SK-N-SH (cell line): ENCODE measurements at regions not wholly inside any gene's neighbourhood (a gene's known extent, or its start where the extent isn't known, plus 50 kb on each side); places are given as distances from the start of the nearest gene placed in this dataset.

Experiments used
- CTCF ChIA-PET: fragments of 300-600, 350-600 bp; formaldehyde crosslinking; extraction: SDS; loops from one replicate; lab custom pipeline; 2021; lab: Yijun Ruan, JAX
- POLR2A ChIA-PET: fragments of 350-600 bp; sonication (Branson Sonifier 250); formaldehyde crosslinking; extraction: SDS; loops from one replicate; lab custom pipeline; 2020; ENCODE audit warnings: antibody characterized with exemption, inconsistent platforms; lab: Yijun Ruan, JAX
- DNase-seq: peaks from one replicate; pipeline ENCODE4 v3.0.0; 2012
- H2AFZ ChIP-seq: fragments of 200-600 bp; sonication (generic); 2 replicates; pipeline ENCODE4 v1.8.1; 2016; ENCODE audit warnings: antibody characterized with exemption, mild to moderate bottlenecking, low read depth
- H3F3A ChIP-seq: fragments of 200-600 bp; sonication (generic); replicated peaks from 2 replicates; pipeline ENCODE3; 2016; ENCODE audit warnings: antibody characterized with exemption, mild to moderate bottlenecking; ENCODE audit not compliant: insufficient read depth
- H3K27ac ChIP-seq, 2 experiments: fragments of 200-500 bp in 1 of 2; fragments of 200-600 bp in 1 of 2; sonication (Bioruptor generic) in 1 of 2; sonication (generic), shearing (Covaris generic) in 1 of 2; 2 replicates each; pipeline versions ENCODE4 v1.5.1 to v1.6.1; 2014 to 2016; ENCODE audit warnings: low read depth in 2 of 2, inconsistent platforms in 1 of 2, low read length in 1 of 2, mild to moderate bottlenecking in 1 of 2, mixed read lengths in 1 of 2
- H3K27me3 ChIP-seq: fragments of 200-600 bp; sonication (generic), shearing (Covaris generic); 2 replicates; pipeline ENCODE4 v1.6.1; 2016; ENCODE audit warnings: mixed run types; ENCODE audit not compliant: insufficient read depth
- H3K36me3 ChIP-seq, 2 experiments: fragments of 200-500 bp in 1 of 2; fragments of 200-600 bp in 1 of 2; sonication (Bioruptor generic) in 1 of 2; sonication (generic) in 1 of 2; replicated peaks in 1 of 2; 2 replicates each; pipeline versions ENCODE3 to v1.5.1; 2014 to 2016; ENCODE audit warnings: low read length in 1 of 2, mild to moderate bottlenecking in 1 of 2; ENCODE audit not compliant: insufficient read depth in 2 of 2, control insufficient read depth in 1 of 2
- H3K4me1 ChIP-seq, 2 experiments: fragments of 200-500 bp in 1 of 2; fragments of 200-600 bp in 1 of 2; sonication (Bioruptor generic) in 1 of 2; sonication (generic), shearing (Covaris generic) in 1 of 2; 2 replicates each; pipeline versions ENCODE4 v1.5.1 to v1.6.1; 2014 to 2016; ENCODE audit warnings: low read depth in 1 of 2, low read length in 1 of 2, mixed run types in 1 of 2; ENCODE audit not compliant: insufficient read depth in 2 of 2, control insufficient read depth in 1 of 2
- H3K4me2 ChIP-seq: fragments of 200-600 bp; sonication (generic), shearing (Covaris generic); 2 replicates; pipeline ENCODE4 v1.6.1; 2017; ENCODE audit warnings: mixed run types
- H3K4me3 ChIP-seq, 2 experiments: fragments of 200-500 bp in 1 of 2; fragments of 200-600 bp in 1 of 2; sonication (Bioruptor generic) in 1 of 2; sonication (generic), shearing (Covaris generic) in 1 of 2; 2 replicates each; pipeline versions ENCODE4 v1.5.1 to v1.8.1; 2014 to 2016; ENCODE audit warnings: low read depth in 2 of 2, inconsistent platforms in 1 of 2, low read length in 1 of 2, mild to moderate bottlenecking in 1 of 2, mixed read lengths in 1 of 2, moderate library complexity in 1 of 2
- H3K79me2 ChIP-seq: fragments of 200-600 bp; sonication (generic); 2 replicates; pipeline ENCODE4 v1.8.1; 2017; ENCODE audit warnings: mild to moderate bottlenecking; ENCODE audit not compliant: insufficient read depth
- H3K9ac ChIP-seq: fragments of 200-600 bp; sonication (generic); 2 replicates; pipeline ENCODE4 v1.6.1; 2017; ENCODE audit warnings: mixed run types
- H3K9me2 ChIP-seq: fragments of 200-600 bp; sonication (generic); 2 replicates; pipeline ENCODE4 v1.6.1; 2017; ENCODE audit warnings: mixed run types
- H3K9me3 ChIP-seq: fragments of 200-600 bp; sonication (generic); 2 replicates; pipeline ENCODE4 v1.6.1; 2017; ENCODE audit warnings: mixed run types, mild to moderate bottlenecking, moderate library complexity
- H4K20me1 ChIP-seq: fragments of 200-600 bp; sonication (generic); 2 replicates; pipeline ENCODE4 v1.6.1; 2017; ENCODE audit warnings: mild to moderate bottlenecking, mixed run types; ENCODE audit not compliant: insufficient read depth
- ELF1 ChIP-seq: IDR thresholded peaks from 2 replicates; pipeline ENCODE4 v1.4.0; 2012
- EP300 ChIP-seq, 2 experiments: IDR thresholded peaks; 2 replicates each; pipeline versions ENCODE4 v1.4.0 to v1.6.1; 2012; ENCODE audit warnings: borderline replicate concordance in 1 of 2, low read depth in 1 of 2, low read length in 1 of 2
- EZH2phosphoT487 ChIP-seq: fragments of 200-600 bp; sonication (generic); IDR thresholded peaks from 2 replicates; pipeline ENCODE4 v1.6.1; 2017; ENCODE audit warnings: low read depth, mixed run types, mild to moderate bottlenecking, antibody characterized with exemption, moderate library complexity, borderline replicate concordance
- FOSL2 ChIP-seq: IDR thresholded peaks from 2 replicates; pipeline ENCODE4 v1.4.0; 2012; ENCODE audit warnings: low read depth, mild to moderate bottlenecking, moderate library complexity, borderline replicate concordance
- FOXJ3 ChIP-seq: sonication (generic); formaldehyde crosslinking; IDR thresholded peaks from 2 replicates; pipeline ENCODE4 v1.5.1; 2020; ENCODE audit warnings: mild to moderate bottlenecking, missing genetic modification reagents
- FOXM1 ChIP-seq: IDR thresholded peaks from 2 replicates; pipeline ENCODE4 v1.4.0; 2012; ENCODE audit warnings: low read depth, mild to moderate bottlenecking
- GABPA ChIP-seq: IDR thresholded peaks from 2 replicates; pipeline ENCODE4 v1.4.0; 2012; ENCODE audit warnings: low read depth, mild to moderate bottlenecking
- MAX ChIP-seq: IDR thresholded peaks from 2 replicates; pipeline ENCODE4 v1.4.0; 2012; ENCODE audit warnings: low read depth
- MXI1 ChIP-seq: IDR thresholded peaks from 2 replicates; pipeline ENCODE4 v1.6.1; 2012; ENCODE audit warnings: mild to moderate bottlenecking, low read depth, low read length, improper control_type of control experiment
- NFIC ChIP-seq: IDR thresholded peaks from 2 replicates; pipeline ENCODE4 v1.4.0; 2012; ENCODE audit warnings: borderline replicate concordance
- NRF1 ChIP-seq: IDR thresholded peaks from 2 replicates; pipeline ENCODE4 v1.6.1; 2012; ENCODE audit warnings: low read depth, mild to moderate bottlenecking, low read length
- PBX3 ChIP-seq: IDR thresholded peaks from 2 replicates; pipeline ENCODE4; 2012
- POLR2AphosphoS5 ChIP-seq: IDR thresholded peaks from 2 replicates; pipeline ENCODE4 v1.6.1; 2012; ENCODE audit warnings: low read depth, low read length
- RAD21 ChIP-seq: IDR thresholded peaks from 2 replicates; pipeline ENCODE4 v1.6.1; 2012; ENCODE audit warnings: mild to moderate bottlenecking, low read length
- RCOR1 ChIP-seq: fragments of 150-350 bp; IDR thresholded peaks from 2 replicates; pipeline ENCODE4 v1.6.1; 2017; ENCODE audit warnings: antibody characterized with exemption, low read length
- REST ChIP-seq: IDR thresholded peaks from 2 replicates; pipeline ENCODE4 v1.6.1; 2012; ENCODE audit warnings: mild to moderate bottlenecking, low read depth, low read length, moderate library complexity
- RXRA ChIP-seq: IDR thresholded peaks from 2 replicates; pipeline ENCODE4 v1.4.0; 2012; ENCODE audit warnings: low read depth, mild to moderate bottlenecking, borderline replicate concordance
- TEAD4 ChIP-seq: IDR thresholded peaks from 2 replicates; pipeline ENCODE4 v1.4.0; 2012; ENCODE audit warnings: mild to moderate bottlenecking, borderline replicate concordance; ENCODE audit not compliant: insufficient read depth
- WGBS: methylation state at CpG from one replicate; pipeline ENCODE4 v1.1.6; 2017; ENCODE audit warnings: low lambda C conversion rate; 5-methylcytosine and 5-hydroxymethylcytosine counted together

GRCh38 chr22:34000879-34001526, 80.7 kb upstream of the LARGE1 start:
- CTCF ChIA-PET, result no interaction called here
- Histone ChIP-seq H3K27me3 (no peaks in the 10 kb centered on the region), H2AFZ (no peak overlapping the region), H3K4me1 (no peaks in the 10 kb centered on the region), H3K9me2 (no peaks in the 10 kb centered on the region), H3K9ac (no peak overlapping the region), H3F3A (no peaks in the 10 kb centered on the region), H4K20me1 (no peaks in the 10 kb centered on the region), H3K79me2 (no peaks in the 10 kb centered on the region), H3K27ac (no peak overlapping the region), H3K36me3 (peaks cover 0 to 4% of the 10 kb centered on the region in 2 experiments), H3K9me3 (peaks cover 9% of the 10 kb centered on the region; the same call in 1 of the 2 replicates), H3K4me2 (no peak overlapping the region), H3K4me3 (no peak overlapping the region)
- POLR2A ChIA-PET, result no interaction called here
- no peak for DNase-seq
- WGBS, result 0% methylated on average over 2 of the region's 2 CpGs
- TF ChIP-seq EZH2phosphoT487 (no peak), PBX3 (no peak), ELF1 (no peak), NFIC (no peak), TEAD4 (no peak), MXI1 (no peak), EP300 (IDR thresholded peaks at IDR 0.05; ENCODE audit: borderline replicate concordance in 1 of 2, low read depth in 1 of 2, low read length in 1 of 2) (no peak), FOXM1 (no peak), RAD21 (no peak), FOSL2 (no peak), POLR2AphosphoS5 (no peak)

- H3K36me3 ChIP-seq, result peaks cover 0 to 4% of the 10 kb centered on the region in 2 experiments
- CTCF ChIA-PET, result no interaction called here
- no peak overlapping the region for H2AFZ ChIP-seq
- H3K79me2 ChIP-seq, result no peaks in the 10 kb centered on the region
- H3K4me3 ChIP-seq, result no peak overlapping the region
- no peaks in the 10 kb centered on the region for H3K9me2 ChIP-seq
- H3K9me3 ChIP-seq, result peaks cover 7% of the 10 kb centered on the region; the same call in 1 of the 2 replicates
- H3K27me3 ChIP-seq, result no peaks in the 10 kb centered on the region
- H3K9ac ChIP-seq, result no peak overlapping the region
- TF ChIP-seq GABPA, result no peak
- TF ChIP-seq REST, result no peak
- TF ChIP-seq EP300 (IDR thresholded peaks at IDR 0.05; ENCODE audit: borderline replicate concordance in 1 of 2, low read depth in 1 of 2, low read length in 1 of 2), result no peak
- TF ChIP-seq NRF1, result no peak
- TF ChIP-seq MAX, result no peak
- TF ChIP-seq POLR2AphosphoS5, result no peak
- no peak for TF ChIP-seq FOXJ3 (CRISPR knock-in tag)
- TF ChIP-seq NFIC, result no peak
- no peak for TF ChIP-seq RCOR1
- TF ChIP-seq RXRA, result no peak
- TF ChIP-seq, all 33 proteins: peak for 0
- H3K4me1 ChIP-seq, result no peaks in the 10 kb centered on the region
- 21% methylated on average over 3 of the region's 3 CpGs for WGBS
- H4K20me1 ChIP-seq, result no peaks in the 10 kb centered on the region
- no peak overlapping the region for H3K27ac ChIP-seq
- POLR2A ChIA-PET, result interaction anchor here (0.6 kb wide), 1 partner anchor 1060 kb away, joined by 4 read pairs; no protein-coding TSS in a partner anchor
- H3F3A ChIP-seq, result no peaks in the 10 kb centered on the region
- H3K4me2 ChIP-seq, result no peak overlapping the region
- no peak for DNase-seq
Observed at GRCh38 chr22:34001701-34002466, 81.6 kb upstream of the LARGE1 start.
